ENCODE measurements at regions not wholly inside any gene's neighbourhood (a gene's known extent, or its start where the extent isn't known, plus 50 kb on each side); places are given as distances from the start of the nearest gene placed in this dataset.

GRCh38 chr2:22690096-22690495 is 694.9 kb upstream of the KLHL29 start:
- Histone ChIP-seq H3K27ac (ENCODE audit: low read depth, low read length) (no peak overlapping the region), H3K79me2 (ENCODE audit: insufficient read depth, low read length) (no peaks in the 10 kb centered on the region), H3K9ac (ENCODE audit: low read length) (no peak overlapping the region), H3K4me1 (ENCODE audit: control insufficient read depth in 1 of 2, insufficient read depth in 2 of 2, low read length in 2 of 2) (no peaks in the 10 kb centered on the region), H3K36me3 (ENCODE audit: control insufficient read depth in 1 of 2, insufficient read depth in 2 of 2, low read length in 2 of 2) (no peaks in the 10 kb centered on the region), H2AFZ (ENCODE audit: low read depth, low read length, poor library complexity, severe bottlenecking) (no peak overlapping the region), H3K27me3 (ENCODE audit: insufficient read depth, low read length) (no peaks in the 10 kb centered on the region), H3K4me3 (replicated peaks in 1 of 2; ENCODE audit: low read depth in 1 of 2, low read length in 2 of 2) (no peak overlapping the region), H3K9me2 (ENCODE audit: insufficient read depth) (no peaks in the 10 kb centered on the region), H3K4me2 (ENCODE audit: low read length) (no peak overlapping the region), H4K20me1 (ENCODE audit: insufficient read depth) (no peaks in the 10 kb centered on the region), H3K9me3 (ENCODE audit: control insufficient read depth in 1 of 2, insufficient read depth in 1 of 2, low read depth in 1 of 2, low read length in 2 of 2) (peaks cover 4 to 32% of the 10 kb centered on the region in 2 experiments; a peak in 2 of 4 replicates)
- ATAC-seq, result no peak
- no peak for DNase-seq (ENCODE audit: low read depth, low spot score)
- ChIA-PET RAD21 (ENCODE audit: low non-redundant PET in 1 of 2, low total read pairs in 2 of 2, uncharacterized antibody in 2 of 2, unreplicated experiment in 2 of 2) (no interaction called here), CTCF (no interaction called here), POLR2A (no interaction called here)
- TF ChIP-seq CEBPB (IDR thresholded peaks at IDR 0.05; ENCODE audit: low read depth) (no peak), SP1 (IDR thresholded peaks at IDR 0.05; ENCODE audit: low read depth) (no peak), REST (IDR thresholded peaks at IDR 0.05; ENCODE audit: low read depth) (no peak), ATF3 (IDR thresholded peaks at IDR 0.05) (no peak), TCF7L2 (IDR thresholded peaks at IDR 0.05; ENCODE audit: borderline replicate concordance, extremely low read depth, insufficient read depth, insufficient read length) (no peak), ZNF274 (IDR thresholded peaks at IDR 0.05; ENCODE audit: low read depth, low read length) (no peak), EGR1 (IDR thresholded peaks at IDR 0.05; ENCODE audit: low read depth) (no peak), FOSL1 (IDR thresholded peaks at IDR 0.05; ENCODE audit: low read depth) (no peak), ZBTB33 (IDR thresholded peaks at IDR 0.05; ENCODE audit: extremely low read depth, insufficient replicate concordance, low read length) (no peak), MAX (IDR thresholded peaks at IDR 0.05) (no peak), SRF (IDR thresholded peaks at IDR 0.05; ENCODE audit: low read depth) (no peak), ZFX (IDR thresholded peaks at IDR 0.05) (no peak), JUND (IDR thresholded peaks at IDR 0.05) (no peak)
- no TSS peak for BruUV-seq (replicated peaks)
- intact Hi-C loops (cut with micrococcal nuclease), result no loop called here
